HG03159 (cell line): ENCODE measurements at regions not wholly inside any gene's neighbourhood (a gene's known extent, or its start where the extent isn't known, plus 50 kb on each side); places are given as distances from the start of the nearest gene placed in this dataset.
"Not testable (repeated sequence)": the region's sequence is repeated elsewhere in the genome, so short reads cannot be mapped to it uniquely, and the experiment has no call there.

ENCODE experiments used
- ATAC-seq: cut with Tn5 transposase; IDR thresholded peaks from one replicate; pipeline ENCODE4 v1.9.1; 2021; ENCODE audit warnings: mild to moderate bottlenecking, moderate library complexity; ENCODE audit not compliant: unreplicated experiment

DNA sequence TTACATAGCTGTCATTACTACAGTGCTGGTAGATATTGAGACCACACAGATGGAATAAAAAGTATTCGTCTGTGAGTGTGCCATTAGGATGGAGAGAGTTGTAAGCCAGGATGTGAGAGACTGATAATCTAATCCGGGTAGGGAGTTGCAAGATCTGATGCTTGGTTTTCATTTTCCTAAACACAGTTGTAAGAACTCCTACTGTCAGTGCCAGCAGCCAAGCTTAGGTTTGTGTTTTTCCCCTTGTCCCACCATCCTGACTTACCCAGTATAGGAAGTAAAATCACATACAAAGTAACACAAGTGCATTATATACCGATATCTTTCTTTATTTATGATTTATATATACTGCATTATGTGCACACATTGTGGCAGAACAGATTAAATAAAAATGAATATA, 726.4 kb upstream of the PCDH20 start:
- ATAC-seq = no peak

DNA sequence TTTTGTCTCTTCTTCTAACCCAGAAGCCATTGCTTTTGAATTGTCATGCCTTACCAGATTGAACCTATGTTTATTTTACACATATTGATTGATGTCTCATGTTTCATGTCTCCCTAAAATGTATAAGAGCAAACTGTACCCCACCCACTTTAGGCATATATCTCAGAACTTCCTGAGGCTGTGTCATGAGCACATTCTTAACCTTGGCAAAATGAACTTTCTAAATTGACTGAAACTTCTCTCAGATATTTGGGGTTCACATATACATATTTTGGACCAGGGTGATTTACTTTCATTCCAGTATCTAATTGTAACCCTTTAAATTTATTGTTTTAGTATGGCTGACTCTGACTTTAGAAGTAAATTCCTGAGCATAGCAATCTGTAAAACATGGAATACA, 723.9 kb upstream of the PCDH20 start:
- ATAC-seq = no peak

DNA sequence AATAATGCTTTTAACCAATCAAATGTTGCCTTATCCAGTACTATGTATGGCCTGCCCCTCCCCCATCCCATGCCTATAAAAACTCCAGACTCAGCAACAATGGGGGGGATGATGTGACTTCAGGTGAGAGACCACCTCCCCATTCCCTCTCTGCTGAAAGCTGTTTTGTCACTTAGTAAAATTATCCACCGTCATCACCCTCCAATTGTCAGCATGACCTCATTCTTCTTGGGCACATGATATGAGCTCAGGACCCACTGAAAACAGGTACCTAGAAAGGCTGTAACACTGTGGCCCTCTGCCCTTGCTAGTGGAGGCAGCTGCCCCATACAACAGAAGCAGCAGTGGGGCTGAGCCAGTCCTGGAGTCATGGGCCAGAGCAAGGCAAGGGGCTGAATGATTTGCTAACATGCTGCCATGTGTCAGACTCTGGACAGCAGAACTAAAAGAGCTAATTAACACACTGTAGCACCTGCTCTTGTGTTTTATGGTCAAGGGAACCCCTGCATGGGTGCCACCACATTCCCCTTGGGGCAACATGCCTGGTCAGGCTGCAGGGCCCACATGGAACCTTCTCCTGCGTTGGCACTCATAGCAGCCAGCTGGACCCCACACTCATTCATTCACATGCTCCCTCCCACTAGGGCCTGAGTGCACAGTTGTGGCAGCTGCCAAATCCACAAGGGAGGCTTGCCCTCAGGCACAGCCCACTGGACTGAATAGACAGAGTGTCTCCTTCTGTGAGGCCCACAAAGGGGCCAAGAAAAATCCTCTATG, 722.2 kb upstream of the PCDH20 start:
- no peak for ATAC-seq

DNA sequence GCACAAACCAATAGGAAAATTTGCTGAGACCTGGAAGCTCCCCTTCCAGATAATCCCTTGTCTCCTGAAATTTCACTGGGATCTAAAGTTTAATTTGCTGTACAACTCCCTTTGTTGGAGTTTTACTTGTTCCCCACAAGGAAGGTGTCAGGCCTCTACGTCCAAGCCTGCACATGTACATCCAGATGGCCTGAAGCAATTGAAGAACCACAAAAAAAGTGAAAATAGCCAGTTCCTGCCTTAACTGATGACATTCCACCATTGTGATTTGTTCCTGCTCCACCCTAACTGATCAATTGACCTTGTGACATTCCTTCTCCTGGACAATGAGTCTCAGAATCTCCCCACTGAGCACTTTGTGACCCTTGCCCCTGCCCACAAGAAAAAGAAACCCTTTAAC, 716.0 kb upstream of the PCDH20 start:
- no peak for ATAC-seq

DNA sequence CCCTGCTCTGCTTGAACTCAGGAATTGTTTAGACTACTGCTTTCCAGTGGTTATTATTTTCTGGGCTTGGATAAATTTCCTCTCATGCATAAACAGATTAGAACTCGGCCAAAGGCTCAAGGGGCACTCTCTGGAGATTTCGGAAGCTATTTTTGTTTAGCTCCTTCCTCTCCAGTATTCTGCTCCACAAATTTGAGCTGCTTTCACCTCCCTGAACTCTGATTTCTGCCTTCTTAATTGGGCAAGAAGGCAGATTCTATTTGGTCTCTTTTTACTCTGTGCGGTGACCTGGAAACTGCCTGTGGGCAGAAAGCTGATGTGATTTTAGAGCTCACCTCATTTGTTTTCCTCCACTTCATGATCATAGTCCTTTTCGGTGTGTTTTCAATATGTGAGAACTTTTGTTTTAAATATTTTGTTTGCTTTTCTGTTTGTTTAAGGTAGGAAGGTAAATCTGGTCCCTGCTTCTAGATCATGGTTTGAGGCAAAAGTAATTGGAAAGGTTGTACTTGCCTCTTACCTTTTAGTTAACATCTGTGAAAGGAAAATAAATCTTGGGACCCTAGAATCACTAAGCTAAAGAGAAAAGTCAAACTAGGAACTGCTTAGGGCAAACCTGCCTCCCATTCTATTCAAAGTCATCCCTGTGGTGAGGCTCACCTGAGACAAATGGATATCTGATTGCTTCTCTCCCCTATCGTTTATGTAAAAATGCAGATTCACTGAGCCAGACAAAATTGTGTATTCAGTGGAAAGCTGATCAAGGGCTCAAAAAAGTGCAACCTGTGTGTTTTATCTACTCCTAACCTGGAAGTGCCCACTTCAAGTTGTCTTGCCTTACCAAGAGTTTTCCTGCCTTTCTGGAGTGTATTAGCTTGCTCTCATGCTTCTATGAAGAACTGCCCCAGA, 714.7 kb upstream of the PCDH20 start:
- no peak for ATAC-seq

GRCh38 chr13:62129000-62129551, 713.4 kb upstream of the PCDH20 start:
- ATAC-seq = no peak

- ATAC-seq = no peak
These were observed 710.8 kb upstream of the PCDH20 start for GRCh38 chr13:62126400-62126799.

- no peak for ATAC-seq
These were observed 709.8 kb upstream of the PCDH20 start for GRCh38 chr13:62125451-62125850.

DNA sequence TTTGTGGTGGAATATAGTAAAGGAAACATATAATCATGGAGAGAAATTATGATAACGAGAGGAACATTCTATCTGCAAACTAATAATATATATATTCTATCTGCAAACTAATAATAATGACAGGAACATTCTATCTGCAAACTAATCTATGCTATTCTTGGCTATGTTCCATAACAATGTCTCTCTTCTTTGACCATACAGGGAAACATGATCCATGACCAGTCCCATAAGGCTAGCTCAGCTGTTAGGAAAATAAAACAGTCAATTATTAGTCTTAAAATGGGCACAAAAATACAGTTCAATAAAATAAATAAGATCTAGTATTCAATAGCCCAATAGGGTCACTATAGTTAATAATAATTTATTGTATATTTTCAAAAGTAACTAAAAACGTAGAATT, 707.8 kb upstream of the PCDH20 start:
- no peak for ATAC-seq

DNA sequence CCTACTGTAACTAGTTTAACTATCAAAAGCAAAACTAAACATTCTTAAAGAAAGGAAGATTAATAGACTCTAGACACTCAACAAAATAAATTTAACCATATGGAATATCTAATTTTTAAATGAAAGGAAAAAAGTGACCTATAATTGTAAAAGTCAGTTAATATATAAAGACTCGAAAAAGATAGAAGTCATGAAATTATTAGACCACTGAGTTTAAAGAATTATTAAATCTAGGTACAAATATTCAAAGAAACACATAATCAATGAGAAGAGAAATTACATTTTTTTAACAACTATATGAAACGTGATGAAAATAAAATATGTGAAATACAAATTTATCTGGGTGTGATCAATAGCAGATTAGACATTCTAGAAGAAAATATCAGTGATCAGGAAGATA, 706.8 kb upstream of the PCDH20 start:
- no peak for ATAC-seq

- ATAC-seq = no peak
These were observed 704.4 kb upstream of the PCDH20 start for GRCh38 chr13:62119739-62120700.

DNA sequence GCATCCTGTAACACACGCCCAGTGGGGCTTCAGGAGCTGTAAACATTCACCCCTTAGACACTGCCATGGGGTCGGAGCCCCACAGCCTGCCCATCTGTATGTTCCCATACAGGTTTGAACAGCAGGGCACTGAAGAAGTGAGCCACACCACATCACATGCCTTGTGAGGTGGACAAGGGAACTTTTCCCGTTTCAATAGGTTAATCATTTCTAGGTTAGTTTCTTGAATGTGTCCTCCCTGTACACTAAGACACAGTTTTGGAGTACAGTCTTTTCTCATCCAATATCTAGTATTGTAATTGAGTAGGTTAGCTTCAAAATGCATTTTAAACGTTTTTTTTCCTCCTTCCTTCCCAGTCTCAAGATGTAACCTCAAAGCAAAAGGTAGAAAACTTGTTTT, 700.2 kb upstream of the PCDH20 start:
- no peak for ATAC-seq

- no peak for ATAC-seq
These were observed 697.5 kb upstream of the PCDH20 start for GRCh38 chr13:62113179-62113578.

- ATAC-seq = no peak
These were observed 694.4 kb upstream of the PCDH20 start for GRCh38 chr13:62110079-62110478.

DNA sequence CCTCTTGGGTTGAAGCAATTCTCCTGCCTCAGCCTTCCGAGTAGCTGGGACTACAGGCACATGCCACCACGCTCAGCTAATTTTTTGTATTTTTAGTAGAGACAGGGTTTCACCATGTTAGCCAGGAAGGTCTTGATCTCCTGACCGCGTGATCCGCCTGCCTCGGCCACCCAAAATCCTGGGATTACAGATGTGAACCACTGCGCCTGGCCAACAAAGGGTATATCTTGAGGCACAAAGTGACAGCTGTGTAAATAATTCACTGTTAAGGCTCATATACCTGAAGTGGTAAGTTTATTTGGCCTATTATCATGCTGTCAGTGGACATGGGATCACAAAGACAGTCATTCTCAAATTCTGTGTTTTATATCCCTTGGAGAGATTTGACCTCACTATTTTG, 688.5 kb upstream of the PCDH20 start:
- ATAC-seq = not testable (repeated sequence)

DNA sequence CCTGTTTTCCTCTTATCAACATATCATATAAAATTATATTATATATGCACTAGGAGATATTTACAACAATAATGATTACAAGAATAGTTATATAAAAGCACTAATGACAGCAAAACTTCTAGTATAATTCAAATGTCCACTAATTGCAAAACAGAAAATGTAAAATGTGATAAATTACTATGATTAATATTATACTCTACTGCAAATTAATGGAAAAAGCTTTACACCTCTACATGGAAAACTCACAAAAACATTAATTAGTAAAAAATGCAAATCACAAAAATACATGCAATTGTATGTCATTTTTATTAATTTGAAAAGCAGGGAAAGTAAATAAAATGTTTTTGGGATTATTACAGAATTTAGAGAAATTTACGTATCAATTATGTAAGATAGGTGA, 681.0 kb upstream of the PCDH20 start:
- no peak for ATAC-seq

DNA sequence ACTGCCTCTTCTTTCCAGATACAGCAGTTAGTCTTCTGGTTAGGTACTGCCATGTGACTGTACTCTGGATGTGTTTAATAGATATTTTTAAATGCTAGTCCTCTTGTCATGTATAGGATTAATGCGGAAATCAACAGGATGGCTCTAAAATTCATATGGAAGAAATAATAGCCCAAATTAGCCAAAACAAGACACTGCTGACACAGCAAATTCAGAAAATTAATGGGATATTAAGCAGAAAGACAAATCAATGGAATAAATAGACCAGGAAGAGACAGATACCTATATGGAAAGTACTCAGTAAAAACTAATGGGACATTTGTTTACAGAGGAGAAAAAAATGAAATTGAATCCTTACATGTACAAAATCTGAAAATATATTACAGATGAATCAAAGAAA, 679.3 kb upstream of the PCDH20 start:
- no peak for ATAC-seq

DNA sequence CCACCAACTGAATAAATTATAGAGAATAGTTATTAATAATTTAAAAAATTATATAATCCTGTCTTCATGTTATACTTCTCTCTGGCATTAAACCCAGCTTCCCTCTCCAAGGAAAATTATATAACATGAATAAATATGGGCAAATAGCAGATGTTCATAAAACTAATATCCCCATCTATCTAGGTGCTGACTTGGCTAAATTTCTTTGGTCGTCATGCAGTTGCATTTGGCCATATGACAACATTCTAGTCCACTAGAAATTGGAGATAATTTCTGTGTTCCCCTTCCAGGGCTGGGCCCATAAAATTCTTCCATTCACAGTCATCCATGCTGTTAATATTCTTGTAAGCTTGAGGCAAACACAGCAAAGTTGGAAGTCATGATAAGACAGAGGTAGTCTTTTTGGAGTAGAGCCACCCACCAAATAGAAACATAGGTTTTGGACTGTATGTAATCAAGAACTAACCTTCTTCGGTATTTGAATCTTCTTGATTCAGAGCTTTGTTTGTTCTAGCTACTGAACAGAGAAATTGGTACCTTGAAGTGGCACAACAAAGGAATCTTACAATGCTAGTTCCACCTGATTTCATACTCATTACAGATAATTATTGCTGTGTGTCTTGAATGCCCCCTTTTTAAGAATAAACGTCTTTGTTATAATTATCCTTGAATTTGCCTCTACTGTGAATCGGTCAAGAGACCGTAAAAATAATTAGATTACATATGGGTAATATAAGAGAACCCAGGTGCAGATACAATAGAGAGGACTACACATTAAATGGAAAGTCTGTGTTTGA, 678.5 kb upstream of the PCDH20 start:
- ATAC-seq = no peak

GRCh38 chr13:62092949-62093348, 677.3 kb upstream of the PCDH20 start:
- ATAC-seq = no peak

- no peak for ATAC-seq
These were observed 676.9 kb upstream of the PCDH20 start for GRCh38 chr13:62092536-62092935.
